GM10266 (cell line): ENCODE measurements at regions not wholly inside any gene's neighbourhood (a gene's known extent, or its start where the extent isn't known, plus 50 kb on each side); places are given as distances from the start of the nearest gene placed in this dataset.

ENCODE experiments used
- DNase-seq: peaks from one replicate; pipeline ENCODE4 v3.0.0; 2012; ENCODE audit errors: extremely low spot score
- CTCF ChIP-seq: IDR thresholded peaks from 2 replicates; pipeline ENCODE4 v1.5.1; 2012; ENCODE audit warnings: mild to moderate bottlenecking, low read depth; ENCODE audit not compliant: control insufficient read depth, insufficient read depth; ENCODE audit errors: missing control alignments

DNA sequence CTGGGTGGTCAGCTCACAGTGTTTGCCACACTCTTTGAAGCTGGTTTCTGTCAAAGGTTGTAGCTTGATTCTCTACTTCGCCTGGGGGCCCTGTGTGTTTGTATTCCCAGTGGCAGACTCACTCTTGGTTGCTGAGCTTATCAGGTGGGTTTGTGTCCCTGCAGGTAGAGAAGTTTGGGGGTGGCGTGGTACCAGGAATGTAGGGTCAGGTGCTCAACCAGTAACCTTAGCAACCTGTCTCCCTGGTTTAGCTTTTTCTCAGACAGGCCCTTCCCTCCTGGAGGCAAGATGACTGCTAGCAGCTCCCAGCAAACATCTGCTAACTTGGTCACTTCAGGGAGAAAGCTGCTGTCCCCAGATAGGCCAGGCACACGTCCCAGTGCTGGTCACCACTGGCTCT lies 352.2 kb downstream of the AACS start:
- TF ChIP-seq CTCF, result no peak
- no peak for DNase-seq

DNA sequence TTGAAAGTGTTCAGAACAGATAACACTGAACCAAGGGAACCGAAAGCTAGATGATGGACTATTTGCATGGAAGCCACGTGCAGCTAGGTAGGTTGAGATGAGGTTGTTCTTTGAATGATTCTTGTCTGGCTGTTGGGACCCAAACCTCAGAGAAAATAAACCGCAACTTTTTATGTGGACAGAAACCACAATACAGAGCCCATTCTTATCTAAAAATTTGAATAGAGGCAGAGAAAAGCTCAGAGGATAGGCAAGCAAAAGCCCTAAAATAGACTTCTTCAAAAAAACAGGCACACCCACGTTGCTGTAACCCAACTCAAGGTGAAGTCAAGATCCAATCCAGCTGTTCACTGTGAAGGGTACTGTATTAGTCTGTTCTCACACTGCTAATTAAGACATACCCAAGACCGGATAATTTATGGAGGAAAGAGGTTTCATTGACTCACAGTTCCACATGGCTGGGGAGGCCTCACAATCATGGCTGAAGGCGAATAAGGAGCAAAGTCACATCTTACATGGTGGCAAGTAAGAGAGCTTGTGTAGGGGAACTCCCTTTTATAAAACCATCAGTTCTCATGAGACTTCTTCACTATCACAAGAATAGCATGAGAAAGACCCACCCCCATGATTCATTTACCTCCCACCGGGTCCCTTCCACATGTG lies 353.8 kb downstream of the AACS start:
- DNase-seq, result no peak
- TF ChIP-seq CTCF, result no peak

- DNase-seq, result no peak
- no peak for TF ChIP-seq CTCF
Measured at GRCh38 chr12:125424909-125425308, 359.7 kb downstream of the AACS start.

DNA sequence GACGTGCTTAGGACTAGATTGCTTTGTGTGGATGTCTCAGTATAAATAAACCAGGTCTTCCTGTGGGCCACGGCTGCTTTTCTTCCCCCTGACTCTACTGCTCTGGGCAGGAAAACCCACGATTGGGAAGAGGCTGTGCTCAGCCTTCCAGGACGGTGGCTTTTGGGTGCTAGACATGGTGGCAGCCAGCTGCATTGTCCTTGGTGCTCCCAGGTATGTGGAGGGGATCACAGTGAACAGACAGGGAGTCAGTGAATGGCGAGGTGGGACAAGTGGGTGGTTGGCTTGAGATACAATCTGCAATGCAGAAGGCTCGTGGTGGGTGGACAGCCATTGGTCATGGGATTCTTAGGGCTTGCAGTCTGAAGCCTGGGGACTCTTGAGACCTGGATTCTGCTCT lies 366.3 kb downstream of the AACS start:
- TF ChIP-seq CTCF, result no peak
- DNase-seq, result no peak

DNA sequence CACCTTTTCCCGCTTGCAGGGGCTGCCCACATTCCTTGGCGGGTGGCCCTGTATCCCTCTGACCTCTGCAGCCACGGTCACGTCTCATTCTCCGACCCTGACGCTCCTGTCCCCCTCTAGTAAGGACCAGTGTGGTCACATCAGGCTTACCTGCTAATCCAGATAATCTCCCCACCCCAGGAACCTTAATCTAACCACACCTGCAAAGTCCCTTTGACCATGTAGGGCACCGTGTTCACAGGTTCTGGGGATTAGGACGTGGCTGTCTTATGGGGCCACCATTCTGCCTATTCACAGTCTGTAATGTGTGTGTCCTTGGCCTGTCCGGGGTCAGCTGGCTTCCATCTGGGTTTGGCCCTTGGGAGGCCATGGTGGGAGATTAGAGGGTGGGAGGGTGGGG lies 368.9 kb downstream of the AACS start:
- no peak for TF ChIP-seq CTCF
- no peak for DNase-seq

DNA sequence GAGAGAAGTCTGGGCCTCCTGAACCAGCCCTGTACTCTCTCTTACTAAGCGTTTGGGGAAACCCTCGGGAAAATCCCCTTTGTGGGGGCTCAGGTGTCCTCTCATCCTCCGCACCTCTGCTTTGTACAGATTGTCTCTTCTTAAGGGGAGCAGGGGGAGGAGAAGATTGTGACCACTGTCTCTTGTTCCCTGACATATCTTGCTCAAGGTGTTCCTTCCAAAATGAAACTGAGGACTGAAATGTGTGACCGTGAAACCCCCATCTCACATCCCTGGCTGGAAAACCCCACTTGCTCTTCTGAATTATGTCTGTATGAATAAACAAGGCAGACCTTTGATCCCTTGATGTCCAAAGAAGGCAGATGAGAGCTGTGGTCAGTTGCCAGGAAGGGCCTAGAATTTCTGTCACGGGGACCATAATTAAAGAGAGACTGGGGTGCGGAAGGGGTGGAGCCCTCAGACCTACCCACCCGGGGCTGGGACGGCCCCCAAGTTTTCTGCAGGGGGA lies 369.8 kb downstream of the AACS start:
- DNase-seq, result peak; percentile 45
- TF ChIP-seq CTCF, result no peak

- no peak for TF ChIP-seq CTCF
- DNase-seq, result no peak
Measured at GRCh38 chr12:125435871-125436270, 370.6 kb downstream of the AACS start.
